ENCODE measurements at regions not wholly inside any gene's neighbourhood (a gene's known extent, or its start where the extent isn't known, plus 50 kb on each side); places are given as distances from the start of the nearest gene placed in this dataset.

GRCh38 chr4:60201052-60201673, 999.0 kb upstream of the ADGRL3 start:
- peak; percentile 55 for DNase-seq

GRCh38 chr4:60209588-60209987, 990.5 kb upstream of the ADGRL3 start:
- no peak for DNase-seq

GRCh38 chr4:60215906-60216305, 984.2 kb upstream of the ADGRL3 start:
- no peak for DNase-seq

GRCh38 chr4:60216752-60217151, 983.4 kb upstream of the ADGRL3 start:
- peak; percentile 89 for DNase-seq

DNA sequence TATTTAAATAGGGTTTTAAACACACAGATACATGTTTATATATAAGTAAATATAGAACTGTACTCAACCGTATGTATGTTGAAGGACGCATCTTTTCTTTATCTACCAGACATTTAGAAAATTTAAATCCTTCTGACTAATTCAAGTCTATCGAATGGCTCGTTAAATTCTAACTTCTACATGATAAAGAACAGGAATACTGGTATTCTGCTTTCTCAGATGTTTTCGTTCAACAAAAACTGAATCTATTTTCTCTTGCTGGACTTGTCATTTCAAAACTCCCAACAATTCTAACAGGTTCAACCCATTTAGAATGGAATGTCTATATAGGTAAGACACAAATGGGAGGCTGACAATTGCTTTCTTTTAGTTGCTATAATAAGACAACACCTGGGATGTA, 978.3 kb upstream of the ADGRL3 start:
- no peak for DNase-seq

GRCh38 chr4:60223208-60223923, 976.8 kb upstream of the ADGRL3 start:
- DNase-seq: peak; percentile 77

DNA sequence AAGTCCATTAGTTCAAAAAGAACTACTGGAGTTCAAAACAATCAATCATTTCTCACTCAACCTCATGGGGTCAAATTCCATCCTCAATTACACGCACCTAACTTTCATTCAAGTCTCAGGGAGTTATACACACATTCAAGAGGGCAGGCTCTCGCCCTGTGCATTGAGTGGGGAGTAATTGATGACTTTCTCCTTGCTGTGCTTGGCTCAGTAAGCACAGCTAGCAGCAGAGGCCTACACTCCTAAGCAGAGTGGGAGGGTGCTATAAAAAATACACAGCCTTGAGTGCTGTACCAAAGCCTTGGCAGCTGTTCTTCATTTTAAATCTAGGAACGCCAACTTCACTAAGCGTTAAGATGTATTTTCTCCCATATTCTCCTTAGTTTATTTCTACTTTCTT, 958.3 kb upstream of the ADGRL3 start:
- DNase-seq: no peak

- DNase-seq: no peak
Observed at GRCh38 chr4:60249784-60250183, 950.3 kb upstream of the ADGRL3 start.

DNA sequence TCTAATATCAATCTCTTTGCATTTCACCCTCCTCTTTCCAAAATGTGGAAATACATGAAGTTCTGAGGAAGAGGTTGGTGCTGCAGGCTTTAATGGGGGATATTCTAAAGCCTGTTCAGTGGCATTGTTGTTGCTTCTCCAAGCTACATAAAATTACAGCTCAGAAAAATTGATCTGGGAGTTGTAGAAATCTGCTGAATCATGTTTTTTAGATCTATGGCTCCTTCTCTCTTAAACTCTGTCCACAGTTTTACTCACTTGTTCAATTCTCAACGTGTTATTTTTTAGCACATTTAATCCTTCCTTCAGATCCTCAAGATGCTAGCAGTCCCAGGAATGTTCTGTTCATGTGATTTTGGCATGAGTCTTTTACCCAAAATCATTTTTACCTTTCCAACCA, 949.5 kb upstream of the ADGRL3 start:
- no peak for DNase-seq

DNA sequence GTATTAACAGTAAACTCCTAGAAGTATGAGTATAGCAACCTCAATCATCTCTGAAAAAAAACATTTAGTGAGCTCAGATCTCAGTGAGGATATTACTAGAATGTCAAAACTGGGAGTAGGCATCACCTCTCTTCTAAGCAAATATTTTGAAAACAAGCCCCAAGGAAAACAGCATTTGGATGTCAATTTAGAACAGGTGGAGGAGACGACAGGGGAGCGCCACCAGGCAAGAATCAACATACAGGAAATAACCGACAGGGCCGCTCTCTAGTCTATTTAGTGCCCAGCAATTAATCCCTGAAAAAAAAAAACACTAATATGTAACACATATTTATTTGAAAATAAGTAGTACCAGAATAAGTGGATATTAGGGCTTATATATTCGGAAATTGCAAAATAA, 940.3 kb upstream of the ADGRL3 start:
- DNase-seq: no peak

DNA sequence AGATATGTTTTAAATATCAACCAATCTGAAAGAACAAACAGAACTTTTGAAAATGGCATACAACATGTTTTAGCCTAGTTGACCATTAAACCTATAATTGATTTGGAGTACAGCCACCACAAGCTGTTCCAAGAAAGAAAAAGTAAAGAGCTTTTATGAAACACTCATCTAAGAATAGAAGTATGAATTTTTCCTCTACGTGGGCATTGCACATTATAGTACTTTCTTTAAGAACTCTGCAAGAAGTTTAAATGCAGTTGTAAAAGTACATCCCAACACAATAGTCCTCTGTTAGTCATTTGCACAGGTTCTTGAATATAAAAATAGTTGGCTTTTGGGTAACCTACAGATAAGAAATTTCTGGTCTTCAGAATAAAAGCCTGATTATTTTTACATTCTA, 933.6 kb upstream of the ADGRL3 start:
- DNase-seq: no peak

- peak; percentile 37 for DNase-seq
Observed at GRCh38 chr4:60296386-60296785, 903.7 kb upstream of the ADGRL3 start.

DNA sequence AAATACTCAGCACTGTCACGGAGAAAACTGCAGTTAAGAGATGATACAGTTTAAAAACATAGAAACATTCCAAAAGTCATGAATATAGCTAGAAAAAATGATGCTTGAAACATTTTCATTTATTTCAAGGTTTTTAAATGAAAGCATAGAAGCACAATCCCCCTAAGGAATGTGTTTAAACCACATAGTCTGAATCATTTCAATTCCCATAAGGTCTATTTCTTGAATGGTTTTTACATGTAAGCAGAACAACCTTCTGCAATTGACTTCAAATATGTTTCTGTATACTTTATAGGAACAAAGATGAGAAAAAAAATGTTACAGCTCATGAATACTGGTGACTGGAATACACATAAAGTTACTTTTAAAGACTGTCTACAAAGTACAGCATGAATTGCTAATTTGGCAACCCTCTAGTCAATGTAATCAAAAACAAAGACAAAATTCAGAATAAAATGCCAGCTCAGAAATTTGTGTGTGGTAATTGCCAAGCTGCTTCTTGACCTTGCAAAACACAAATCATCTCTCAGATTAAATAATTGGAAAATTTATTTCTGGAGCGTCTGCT, 886.4 kb upstream of the ADGRL3 start:
- peak; percentile 89 for DNase-seq

DNA sequence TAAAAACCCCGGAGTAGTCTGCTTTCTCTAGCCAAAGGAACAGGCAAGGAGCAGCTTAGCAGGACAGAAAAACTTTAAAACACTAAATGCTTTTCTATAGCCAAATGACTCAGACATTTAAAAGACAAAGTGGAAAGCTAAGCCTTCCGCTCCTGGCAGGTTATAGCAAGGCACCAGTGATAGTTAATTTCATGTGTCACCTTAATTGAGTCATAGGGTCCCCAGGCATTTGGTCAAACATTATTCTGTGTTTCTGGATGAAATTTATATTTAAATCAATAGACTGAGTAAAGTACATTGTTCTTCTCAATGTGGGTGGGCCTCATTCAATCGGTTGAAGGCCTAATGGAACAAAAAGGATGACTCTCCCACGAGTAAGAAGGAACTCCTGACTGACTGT, 885.7 kb upstream of the ADGRL3 start:
- DNase-seq: peak; percentile 33

DNA sequence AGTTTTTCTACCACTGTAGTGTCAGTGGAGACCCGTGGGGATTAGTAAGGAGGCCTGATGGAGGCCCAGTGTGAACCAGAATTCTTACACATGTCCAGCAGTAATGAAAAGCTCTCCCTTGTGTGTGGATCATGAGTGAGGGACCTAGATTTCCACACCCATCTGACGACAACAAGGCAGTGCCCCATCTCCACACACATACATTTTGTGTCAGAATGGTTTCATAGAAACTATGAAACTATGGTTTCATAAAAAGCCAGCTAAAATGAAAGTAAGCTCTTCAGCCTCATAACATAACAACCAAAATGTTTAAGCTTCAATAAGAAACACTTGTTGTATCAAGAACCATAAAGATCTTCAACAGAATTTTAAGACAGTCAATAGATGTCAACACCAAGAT, 884.5 kb upstream of the ADGRL3 start:
- no peak for DNase-seq

- no peak for DNase-seq
Observed at GRCh38 chr4:60326735-60327134, 873.4 kb upstream of the ADGRL3 start.

GRCh38 chr4:60327651-60328050, 872.5 kb upstream of the ADGRL3 start:
- peak; percentile 9 for DNase-seq

DNA sequence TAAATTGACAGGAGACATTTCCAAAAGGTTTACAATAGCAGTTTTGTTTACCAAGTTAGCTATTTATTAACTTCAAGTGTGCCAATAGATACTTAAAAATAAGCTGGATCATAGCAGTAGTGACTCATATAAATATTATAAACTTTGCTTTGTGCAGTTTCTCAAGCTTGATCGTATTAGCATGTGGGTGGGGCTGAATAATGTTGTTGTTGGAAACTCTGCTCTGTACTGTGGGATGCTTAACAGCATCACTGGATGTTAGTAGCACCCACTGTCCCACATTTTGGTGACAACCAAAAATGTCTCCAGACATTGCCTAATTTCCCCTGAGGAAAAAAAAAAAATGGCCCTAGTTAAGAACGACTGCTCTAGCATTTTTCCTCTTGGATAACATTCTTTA, 855.2 kb upstream of the ADGRL3 start:
- peak; percentile 62 for DNase-seq

- no peak for DNase-seq
Observed at GRCh38 chr4:60345392-60345791, 854.7 kb upstream of the ADGRL3 start.

DNA sequence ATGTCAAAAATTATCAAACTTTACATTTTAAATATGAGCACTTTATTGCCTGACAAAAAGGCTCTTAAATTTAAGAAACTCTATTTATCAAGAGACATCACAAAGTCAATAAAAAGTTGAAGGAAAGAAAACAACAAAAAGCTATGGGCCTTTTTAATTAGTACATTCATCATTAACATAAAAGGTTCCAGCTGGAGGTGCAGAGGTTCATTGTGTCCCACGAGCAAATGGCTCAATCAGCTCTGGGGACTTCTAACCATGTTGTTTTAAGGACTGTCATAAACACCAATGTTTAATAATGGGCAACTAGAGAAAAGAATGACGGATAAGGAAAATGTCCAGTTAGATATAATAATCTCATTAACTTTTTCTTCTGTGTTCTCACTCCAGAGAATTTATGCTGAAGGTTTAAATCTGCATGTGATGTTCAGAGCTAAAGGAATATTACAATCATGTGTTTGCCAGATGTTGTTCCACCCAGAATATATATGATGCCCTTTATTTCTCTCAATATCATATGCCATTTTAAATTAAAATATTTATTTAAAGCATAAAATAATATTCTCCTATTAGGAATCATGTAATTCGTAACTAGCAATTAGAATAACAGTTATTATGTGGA, 840.3 kb upstream of the ADGRL3 start:
- no peak for DNase-seq

- no peak for DNase-seq
Observed at GRCh38 chr4:60365176-60365575, 835.0 kb upstream of the ADGRL3 start.

DNA sequence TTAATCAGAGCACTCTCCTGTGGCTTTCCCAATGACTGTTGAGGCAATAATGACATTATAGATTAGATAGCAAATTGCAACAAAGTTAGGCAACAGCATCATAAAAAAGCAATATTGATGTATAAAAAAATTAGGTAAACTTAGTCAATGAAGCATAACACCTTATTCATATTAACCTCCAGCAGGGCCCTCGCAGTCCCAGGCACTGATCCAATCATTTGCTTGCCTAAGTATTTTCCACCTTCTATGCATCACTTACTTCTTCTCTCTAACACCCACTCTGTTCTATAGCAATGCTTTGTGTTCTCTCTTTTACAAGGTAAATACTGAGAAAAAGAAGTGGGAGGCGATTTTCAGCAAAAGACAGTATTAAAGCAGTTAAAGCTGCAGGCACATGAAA, 833.5 kb upstream of the ADGRL3 start:
- no peak for DNase-seq

DNA sequence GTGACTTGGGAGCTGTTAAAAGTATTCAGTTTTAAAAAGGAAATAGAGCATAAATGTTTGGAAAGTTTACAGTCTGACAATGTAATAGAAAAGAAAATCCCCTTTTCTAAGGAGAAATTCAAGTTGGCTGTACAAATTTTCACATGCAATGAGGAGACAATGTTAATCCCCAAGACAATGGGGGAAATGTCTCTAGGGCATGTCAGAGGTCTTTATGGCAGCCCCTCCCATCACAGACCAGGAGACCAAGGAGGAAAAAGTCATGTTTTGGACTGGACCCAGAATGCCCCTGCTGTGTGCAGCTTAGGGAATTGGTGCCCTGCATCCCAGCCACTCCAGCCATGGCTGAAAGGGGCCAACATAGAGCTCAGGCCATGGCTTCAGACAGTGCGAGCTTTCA, 831.1 kb upstream of the ADGRL3 start:
- DNase-seq: no peak

DNA sequence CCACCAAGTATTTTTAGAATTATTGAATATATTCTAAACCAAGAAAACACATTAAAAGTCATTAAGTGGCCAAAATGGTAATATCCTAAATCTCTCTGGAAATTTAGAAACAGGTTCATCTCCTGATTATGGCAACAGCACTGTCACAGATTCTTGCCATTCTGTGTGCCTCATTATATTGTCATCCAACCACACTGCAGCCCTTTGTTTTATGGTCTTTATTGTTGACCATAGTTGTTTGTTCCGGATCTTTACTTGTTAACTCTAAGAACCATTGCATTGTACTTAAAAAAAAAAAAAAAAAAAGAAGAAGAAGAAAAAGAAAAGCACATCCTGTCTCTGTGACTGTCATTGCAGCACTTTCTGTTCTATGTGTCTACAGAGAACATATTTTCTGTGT, 822.1 kb upstream of the ADGRL3 start:
- no peak for DNase-seq
